H9 (cell line): ENCODE measurements at regions not wholly inside any gene's neighbourhood (a gene's known extent, or its start where the extent isn't known, plus 50 kb on each side); places are given as distances from the start of the nearest gene placed in this dataset.

Source experiments
- DNase-seq: peaks from one replicate; pipeline ENCODE4 v3.0.0-alpha.2; 2017
- H2AFZ ChIP-seq: one replicate; pipeline ENCODE4 v1.6.1; 2013; ENCODE audit warnings: mild to moderate bottlenecking, low read length, control low read depth, moderate library complexity
- H2AK5ac ChIP-seq: 2 replicates; pipeline ENCODE4 v1.6.1; 2013; ENCODE audit warnings: low read length, control low read depth, mixed read lengths; ENCODE audit not compliant: insufficient read length
- H2BK120ac ChIP-seq: one replicate; pipeline ENCODE4 v1.6.1; 2013; ENCODE audit warnings: low read depth, mild to moderate bottlenecking, low read length, control low read depth, inconsistent platforms; ENCODE audit not compliant: poor library complexity, severe bottlenecking
- H2BK12ac ChIP-seq: 2 replicates; pipeline ENCODE4 v1.6.1; 2013; ENCODE audit warnings: low read length, control low read depth, mixed read lengths, low read depth; ENCODE audit not compliant: insufficient read length
- H2BK15ac ChIP-seq: 2 replicates; pipeline ENCODE4 v1.6.1; 2013; ENCODE audit warnings: low read depth, low read length, control low read depth
- H2BK20ac ChIP-seq: one replicate; pipeline ENCODE4 v1.6.1; 2013; ENCODE audit warnings: low read depth, mild to moderate bottlenecking, low read length, control low read depth, inconsistent platforms; ENCODE audit not compliant: poor library complexity, severe bottlenecking
- H2BK5ac ChIP-seq: 2 replicates; pipeline ENCODE4 v1.6.1; 2013; ENCODE audit warnings: low read length, control low read depth, mixed read lengths; ENCODE audit not compliant: insufficient read length
- H3K14ac ChIP-seq: 2 replicates; pipeline ENCODE4 v1.6.1; 2013; ENCODE audit warnings: low read length, control low read depth; ENCODE audit not compliant: insufficient read depth
- H3K18ac ChIP-seq: 2 replicates; pipeline ENCODE4 v1.6.1; 2013; ENCODE audit warnings: low read depth, mild to moderate bottlenecking, mixed read lengths, low read length, control low read depth; ENCODE audit not compliant: insufficient read length
- H3K23ac ChIP-seq: 2 replicates; pipeline ENCODE4 v1.6.1; 2013; ENCODE audit warnings: low read length, control low read depth, mixed read lengths, low read depth; ENCODE audit not compliant: insufficient read length
- H3K23me2 ChIP-seq: 2 replicates; pipeline ENCODE4 v1.6.1; 2013; ENCODE audit warnings: low read depth, mild to moderate bottlenecking, mixed read lengths, low read length, control low read depth; ENCODE audit not compliant: insufficient read length, poor library complexity, severe bottlenecking
- H3K27ac ChIP-seq: 2 replicates; pipeline ENCODE4 v1.5.1; 2013; ENCODE audit warnings: low read length, control low read depth, mixed read lengths, low read depth; ENCODE audit not compliant: insufficient read length
- H3K27me3 ChIP-seq: 2 replicates; pipeline ENCODE4 v1.6.1; 2013; ENCODE audit warnings: low read length, control low read depth, inconsistent platforms; ENCODE audit not compliant: insufficient read depth
- H3K4ac ChIP-seq: 2 replicates; pipeline ENCODE4 v1.6.1; 2013; ENCODE audit warnings: low read depth, mild to moderate bottlenecking, control low read depth, inconsistent platforms, low read length, moderate library complexity
- H3K4me1 ChIP-seq: 2 replicates; pipeline ENCODE4 v1.6.1; 2013; ENCODE audit warnings: low read length, control low read depth, inconsistent platforms; ENCODE audit not compliant: insufficient read depth
- H3K4me2 ChIP-seq: 2 replicates; pipeline ENCODE4 v1.6.1; 2013; ENCODE audit warnings: low read length, control low read depth, mixed read lengths; ENCODE audit not compliant: insufficient read length, insufficient read depth
- H3K56ac ChIP-seq: 2 replicates; pipeline ENCODE4 v1.6.1; 2013; ENCODE audit warnings: low read depth, mild to moderate bottlenecking, mixed read lengths, low read length, control low read depth; ENCODE audit not compliant: insufficient read length
- H3K79me1 ChIP-seq: 2 replicates; pipeline ENCODE4 v1.6.1; 2013; ENCODE audit warnings: low read depth, mild to moderate bottlenecking, moderate library complexity, low read length, control low read depth, inconsistent platforms; ENCODE audit not compliant: insufficient read depth, poor library complexity, severe bottlenecking
- H3K79me2 ChIP-seq: 2 replicates; pipeline ENCODE4 v1.6.1; 2013; ENCODE audit warnings: low read length, control low read depth, inconsistent platforms; ENCODE audit not compliant: insufficient read depth
- H3K9ac ChIP-seq: 2 replicates; pipeline ENCODE4 v1.6.1; 2013; ENCODE audit warnings: low read length, control low read depth, mixed read lengths; ENCODE audit not compliant: insufficient read length; ENCODE audit errors: extremely low read depth
- H3K9me3 ChIP-seq: one replicate; pipeline ENCODE4 v1.6.1; 2013; ENCODE audit warnings: low read depth, low read length, inconsistent platforms; ENCODE audit not compliant: control insufficient read depth
- H3T11ph ChIP-seq: one replicate; pipeline ENCODE4 v1.6.1; 2013; ENCODE audit warnings: mild to moderate bottlenecking, low read length, control low read depth, inconsistent platforms
- H4K20me1 ChIP-seq: one replicate; pipeline ENCODE4 v1.6.1; 2013; ENCODE audit not compliant: control insufficient read depth, insufficient read length, insufficient read depth
- H4K5ac ChIP-seq: 2 replicates; pipeline ENCODE4 v1.6.1; 2013; ENCODE audit warnings: low read depth, mild to moderate bottlenecking, mixed read lengths, low read length, control low read depth; ENCODE audit not compliant: insufficient read length
- H4K8ac ChIP-seq: replicated peaks from 2 replicates; pipeline ENCODE4 v1.6.1; 2013; ENCODE audit warnings: low read length, control low read depth, mixed read lengths, low read depth; ENCODE audit not compliant: insufficient read length
- H4K91ac ChIP-seq: 2 replicates; pipeline ENCODE4 v1.6.1; 2013; ENCODE audit warnings: low read depth, mild to moderate bottlenecking, moderate library complexity, mixed read lengths, low read length, control low read depth; ENCODE audit not compliant: insufficient read length
- H3K27ac Mint-ChIP-seq, 3 experiments: 2 replicates in 2 of 3; 3 replicates in 1 of 3; pipeline ENCODE4 v1.8.0; 2020 to 2021; ENCODE audit warnings: mixed read lengths in 3 of 3, mild to moderate bottlenecking in 1 of 3, moderate library complexity in 1 of 3
- H3K27me3 Mint-ChIP-seq: 2 replicates; pipeline ENCODE4 v1.8.0; 2021; ENCODE audit warnings: low read depth, mild to moderate bottlenecking, moderate library complexity, mixed read lengths
- H3K36me3 Mint-ChIP-seq, 3 experiments: 2 replicates in 2 of 3; 3 replicates in 1 of 3; pipeline ENCODE4 v1.8.0; 2020 to 2021; ENCODE audit warnings: low read depth in 3 of 3, mixed read lengths in 3 of 3; ENCODE audit not compliant: insufficient read depth in 1 of 3
- H3K4me1 Mint-ChIP-seq, 2 experiments: 2 replicates each; pipeline ENCODE4 v1.8.0; 2020; ENCODE audit warnings: mixed read lengths in 2 of 2
- H3K4me3 Mint-ChIP-seq, 2 experiments: 2 replicates in 1 of 2; 3 replicates in 1 of 2; pipeline ENCODE4 v1.8.0; 2020 to 2021; ENCODE audit warnings: mild to moderate bottlenecking in 2 of 2, mixed read lengths in 2 of 2, moderate library complexity in 1 of 2
- H3K9me3 Mint-ChIP-seq, 2 experiments: 2 replicates in 1 of 2; 3 replicates in 1 of 2; pipeline ENCODE4 v1.8.0; 2020; ENCODE audit warnings: mild to moderate bottlenecking in 2 of 2, mixed read lengths in 2 of 2, moderate library complexity in 1 of 2
- WGBS: extraction: QIAGEN DNeasy Blood & Tissue Kit; methylation state at CpG from one replicate; pipeline ENCODE4 v1.1.7; 2013; ENCODE audit warnings: missing lambda C conversion rate, low lambda C conversion rate, mixed read lengths; ENCODE audit not compliant: insufficient read length; ENCODE audit errors: extremely low coverage; 5-methylcytosine and 5-hydroxymethylcytosine counted together
- TF ChIP-seq, protein P1 (sequence below): fragments of 200-600 bp; sonication (generic); conservative IDR thresholded peaks from 3 replicates; pipeline ENCODE4 v1.8.0; 2021; ENCODE audit warnings: antibody characterized with exemption, mild to moderate bottlenecking

GRCh38 chr20:48421547-48421946 lies 406.3 kb downstream of the PREX1 start:
- Histone ChIP-seq H3K9me3 (no peaks in the 10 kb centered on the region), H2BK15ac (no peak overlapping the region), H2BK120ac (no peak overlapping the region), H4K91ac (no peak overlapping the region), H4K8ac (no peak overlapping the region), H2AK5ac (no peak overlapping the region), H2AFZ (no peak overlapping the region), H3K27me3 (no peaks in the 10 kb centered on the region; the same call in 1 of the 2 replicates), H3K4ac (no peak overlapping the region), H3K23ac (no peak overlapping the region), H3K79me2 (no peaks in the 10 kb centered on the region), H4K5ac (no peak overlapping the region), H3K27ac (no peak overlapping the region), H2BK5ac (no peak overlapping the region), H3K14ac (no peak overlapping the region), H3T11ph (no peak overlapping the region), H4K20me1 (no peaks in the 10 kb centered on the region), H3K9ac (no peak overlapping the region), H3K23me2 (no peaks in the 10 kb centered on the region), H3K4me1 (no peaks in the 10 kb centered on the region), H3K18ac (no peak overlapping the region), H3K79me1 (no peaks in the 10 kb centered on the region), H2BK12ac (no peak overlapping the region), H3K56ac (no peak overlapping the region), H2BK20ac (no peak overlapping the region), H3K4me2 (no peak overlapping the region)
- Mint-ChIP-seq H3K4me3 (no peak overlapping the region), H3K27ac (no peak overlapping the region), H3K9me3 (no peaks in the 10 kb centered on the region), H3K4me1 (peaks cover 13 to 16% of the 10 kb centered on the region in 2 experiments), H3K36me3 (no peaks in the 10 kb centered on the region), H3K27me3 (no peaks in the 10 kb centered on the region)
- no CpG with 5 or more reads among the region's 3 CpGs for WGBS
- DNase-seq, result no peak
- TF ChIP-seq, protein P1, sequence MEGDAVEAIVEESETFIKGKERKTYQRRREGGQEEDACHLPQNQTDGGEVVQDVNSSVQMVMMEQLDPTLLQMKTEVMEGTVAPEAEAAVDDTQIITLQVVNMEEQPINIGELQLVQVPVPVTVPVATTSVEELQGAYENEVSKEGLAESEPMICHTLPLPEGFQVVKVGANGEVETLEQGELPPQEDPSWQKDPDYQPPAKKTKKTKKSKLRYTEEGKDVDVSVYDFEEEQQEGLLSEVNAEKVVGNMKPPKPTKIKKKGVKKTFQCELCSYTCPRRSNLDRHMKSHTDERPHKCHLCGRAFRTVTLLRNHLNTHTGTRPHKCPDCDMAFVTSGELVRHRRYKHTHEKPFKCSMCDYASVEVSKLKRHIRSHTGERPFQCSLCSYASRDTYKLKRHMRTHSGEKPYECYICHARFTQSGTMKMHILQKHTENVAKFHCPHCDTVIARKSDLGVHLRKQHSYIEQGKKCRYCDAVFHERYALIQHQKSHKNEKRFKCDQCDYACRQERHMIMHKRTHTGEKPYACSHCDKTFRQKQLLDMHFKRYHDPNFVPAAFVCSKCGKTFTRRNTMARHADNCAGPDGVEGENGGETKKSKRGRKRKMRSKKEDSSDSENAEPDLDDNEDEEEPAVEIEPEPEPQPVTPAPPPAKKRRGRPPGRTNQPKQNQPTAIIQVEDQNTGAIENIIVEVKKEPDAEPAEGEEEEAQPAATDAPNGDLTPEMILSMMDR, result no peak
